KMS-11 (cell line): ENCODE measurements at regions not wholly inside any gene's neighbourhood (a gene's known extent, or its start where the extent isn't known, plus 50 kb on each side); places are given as distances from the start of the nearest gene placed in this dataset.
"Not testable (repeated sequence)": the region's sequence is repeated elsewhere in the genome, so short reads cannot be mapped to it uniquely, and the experiment has no call there.

Source experiments
- H2AFZ ChIP-seq: fragments of 200-600 bp; sonication (generic); 2 replicates; pipeline ENCODE4 v1.6.1; 2016; ENCODE audit warnings: antibody characterized with exemption, mixed run types, low read depth
- H3K27ac ChIP-seq: fragments of 200-600 bp; sonication (generic); 2 replicates; pipeline ENCODE4 v1.6.1; 2016; ENCODE audit warnings: mild to moderate bottlenecking, mixed run types
- H3K27me3 ChIP-seq: fragments of 200-600 bp; sonication (generic); 2 replicates; pipeline ENCODE4 v1.6.1; 2017; ENCODE audit warnings: mild to moderate bottlenecking, low read depth, mixed run types, moderate library complexity; ENCODE audit not compliant: insufficient read depth
- H3K36me3 ChIP-seq: fragments of 200-600 bp; sonication (generic); 2 replicates; pipeline ENCODE4 v1.6.1; 2017; ENCODE audit warnings: mild to moderate bottlenecking, mixed run types; ENCODE audit not compliant: insufficient read depth
- H3K4me1 ChIP-seq: fragments of 200-600 bp; sonication (generic); 2 replicates; pipeline ENCODE4 v1.6.1; 2016; ENCODE audit warnings: mild to moderate bottlenecking, low read depth, mixed run types; ENCODE audit not compliant: poor library complexity, severe bottlenecking
- H3K4me2 ChIP-seq: fragments of 200-600 bp; sonication (generic); 2 replicates; pipeline ENCODE4 v1.7.0; 2016; ENCODE audit warnings: mild to moderate bottlenecking, mixed run types
- H3K4me3 ChIP-seq: fragments of 200-600 bp; sonication (generic); IDR thresholded peaks from 2 replicates; pipeline ENCODE4 v1.6.1; 2017; ENCODE audit warnings: low read depth, low read length, mixed read lengths; ENCODE audit not compliant: insufficient read depth
- H3K79me2 ChIP-seq: fragments of 200-600 bp; sonication (generic); 2 replicates; pipeline ENCODE4 v1.6.1; 2016; ENCODE audit warnings: low read depth, mixed run types; ENCODE audit not compliant: insufficient read depth
- H3K9ac ChIP-seq: fragments of 200-600 bp; sonication (generic); 2 replicates; pipeline ENCODE4 v1.6.1; 2016; ENCODE audit warnings: mild to moderate bottlenecking, mixed run types
- H4K20me1 ChIP-seq: fragments of 200-600 bp; sonication (generic); 2 replicates; pipeline ENCODE4 v1.6.1; 2016; ENCODE audit warnings: mild to moderate bottlenecking, mixed run types; ENCODE audit not compliant: insufficient read depth
- CTCF ChIP-seq: fragments of 200-600 bp; sonication (generic); conservative IDR thresholded peaks from 2 replicates; pipeline ENCODE4 v1.6.1; 2017; ENCODE audit warnings: low read depth, mild to moderate bottlenecking, antibody characterized with exemption, low read length, moderate library complexity, mixed read lengths

- Histone ChIP-seq H3K27ac (no peak overlapping the region), H3K4me3 (no peak overlapping the region), H3K9ac (no peak overlapping the region), H3K27me3 (no peaks in the 10 kb centered on the region), H3K4me1 (no peaks in the 10 kb centered on the region), H3K4me2 (no peak overlapping the region), H3K79me2 (no peaks in the 10 kb centered on the region), H3K36me3 (no peaks in the 10 kb centered on the region), H2AFZ (no peak overlapping the region), H4K20me1 (no peaks in the 10 kb centered on the region)
- TF ChIP-seq CTCF: no peak
These were observed 82.1 kb upstream of the CABCOCO1 start for GRCh38 chr10:61580608-61581007.

- not testable (repeated sequence) for H3K4me3 ChIP-seq, H3K4me1 ChIP-seq, H3K27ac ChIP-seq, H3K9ac ChIP-seq, H4K20me1 ChIP-seq, H3K36me3 ChIP-seq, H3K79me2 ChIP-seq, H2AFZ ChIP-seq, H3K4me2 ChIP-seq, H3K27me3 ChIP-seq
These were observed 92.5 kb upstream of the CABCOCO1 start for GRCh38 chr10:61570204-61570603.

- no peak overlapping the region for H3K4me3 ChIP-seq
- H3K4me2 ChIP-seq: no peak overlapping the region
These were observed 95.0 kb upstream of the CABCOCO1 start for GRCh38 chr10:61567729-61568128.

GRCh38 chr10:61565819-61566560, 96.7 kb upstream of the CABCOCO1 start:
- Histone ChIP-seq H3K36me3 (no peaks in the 10 kb centered on the region), H2AFZ (no peak overlapping the region), H3K4me3 (no peak overlapping the region), H3K4me2 (no peak overlapping the region), H4K20me1 (no peaks in the 10 kb centered on the region), H3K27me3 (no peaks in the 10 kb centered on the region), H3K9ac (no peak overlapping the region), H3K27ac (no peak overlapping the region), H3K4me1 (no peaks in the 10 kb centered on the region), H3K79me2 (no peaks in the 10 kb centered on the region)
- no peak for TF ChIP-seq CTCF

More at GRCh38 chr10:61567729-61568128, 95.0 kb upstream of the CABCOCO1 start:
- TF ChIP-seq CTCF: no peak
- Histone ChIP-seq H3K36me3 (no peaks in the 10 kb centered on the region), H3K27ac (no peak overlapping the region), H3K27me3 (no peaks in the 10 kb centered on the region), H3K9ac (no peak overlapping the region), H2AFZ (no peak overlapping the region), H3K4me1 (no peaks in the 10 kb centered on the region), H4K20me1 (no peaks in the 10 kb centered on the region), H3K79me2 (no peaks in the 10 kb centered on the region)

- Histone ChIP-seq H3K27me3 (no peaks in the 10 kb centered on the region), H3K27ac (no peak overlapping the region), H3K9ac (no peak overlapping the region), H2AFZ (no peak overlapping the region), H3K79me2 (no peaks in the 10 kb centered on the region), H4K20me1 (no peaks in the 10 kb centered on the region), H3K4me3 (no peak overlapping the region), H3K36me3 (no peaks in the 10 kb centered on the region), H3K4me1 (no peaks in the 10 kb centered on the region), H3K4me2 (no peak overlapping the region)
- TF ChIP-seq CTCF: no peak
These were observed 98.3 kb upstream of the CABCOCO1 start for GRCh38 chr10:61564444-61564843.
